ENCODE measurements at regions not wholly inside any gene's neighbourhood (a gene's known extent, or its start where the extent isn't known, plus 50 kb on each side); places are given as distances from the start of the nearest gene placed in this dataset.

DNA sequence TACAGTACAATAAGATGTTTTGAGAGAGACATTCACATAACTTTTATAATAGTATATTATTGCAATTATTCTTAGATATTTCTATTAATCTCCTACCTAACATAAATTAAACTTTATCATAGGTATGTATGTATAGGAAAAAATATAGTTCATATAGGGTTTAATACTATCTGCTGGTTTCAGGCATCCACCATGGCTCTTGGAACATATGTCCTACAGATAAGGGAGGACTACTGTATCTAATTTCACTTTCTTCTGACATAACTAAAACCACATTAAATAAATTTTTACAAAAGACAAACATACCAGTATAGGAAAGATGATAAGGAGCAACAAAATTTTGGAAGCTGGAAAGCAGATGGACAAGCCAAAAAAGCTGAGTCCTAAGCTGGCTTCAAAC is 67.9 kb upstream of the TMEM17 start:
- TF ChIP-seq, protein P1, sequence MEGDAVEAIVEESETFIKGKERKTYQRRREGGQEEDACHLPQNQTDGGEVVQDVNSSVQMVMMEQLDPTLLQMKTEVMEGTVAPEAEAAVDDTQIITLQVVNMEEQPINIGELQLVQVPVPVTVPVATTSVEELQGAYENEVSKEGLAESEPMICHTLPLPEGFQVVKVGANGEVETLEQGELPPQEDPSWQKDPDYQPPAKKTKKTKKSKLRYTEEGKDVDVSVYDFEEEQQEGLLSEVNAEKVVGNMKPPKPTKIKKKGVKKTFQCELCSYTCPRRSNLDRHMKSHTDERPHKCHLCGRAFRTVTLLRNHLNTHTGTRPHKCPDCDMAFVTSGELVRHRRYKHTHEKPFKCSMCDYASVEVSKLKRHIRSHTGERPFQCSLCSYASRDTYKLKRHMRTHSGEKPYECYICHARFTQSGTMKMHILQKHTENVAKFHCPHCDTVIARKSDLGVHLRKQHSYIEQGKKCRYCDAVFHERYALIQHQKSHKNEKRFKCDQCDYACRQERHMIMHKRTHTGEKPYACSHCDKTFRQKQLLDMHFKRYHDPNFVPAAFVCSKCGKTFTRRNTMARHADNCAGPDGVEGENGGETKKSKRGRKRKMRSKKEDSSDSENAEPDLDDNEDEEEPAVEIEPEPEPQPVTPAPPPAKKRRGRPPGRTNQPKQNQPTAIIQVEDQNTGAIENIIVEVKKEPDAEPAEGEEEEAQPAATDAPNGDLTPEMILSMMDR (IDR thresholded peaks at IDR 0.05), result no peak
- TF ChIP-seq POLR2AphosphoS5 (IDR thresholded peaks at IDR 0.05) (no peak), POLR2A (IDR thresholded peaks at IDR 0.05) (no peak)
